GM18873 (cell line): ENCODE measurements at regions not wholly inside any gene's neighbourhood (a gene's known extent, or its start where the extent isn't known, plus 50 kb on each side); places are given as distances from the start of the nearest gene placed in this dataset.
A peak's percentile ranks its signal among the peaks of the same experiment; 100 is the strongest.
"Not testable (repeated sequence)": the region's sequence is repeated elsewhere in the genome, so short reads cannot be mapped to it uniquely, and the experiment has no call there.

Experiments used
- ATAC-seq: cut with Tn5 transposase; IDR thresholded peaks from one replicate; pipeline ENCODE4 v1.9.1; 2021; ENCODE audit warnings: mild to moderate bottlenecking, moderate library complexity, moderate number of reproducible peaks; ENCODE audit not compliant: unreplicated experiment, low FRiP score

DNA sequence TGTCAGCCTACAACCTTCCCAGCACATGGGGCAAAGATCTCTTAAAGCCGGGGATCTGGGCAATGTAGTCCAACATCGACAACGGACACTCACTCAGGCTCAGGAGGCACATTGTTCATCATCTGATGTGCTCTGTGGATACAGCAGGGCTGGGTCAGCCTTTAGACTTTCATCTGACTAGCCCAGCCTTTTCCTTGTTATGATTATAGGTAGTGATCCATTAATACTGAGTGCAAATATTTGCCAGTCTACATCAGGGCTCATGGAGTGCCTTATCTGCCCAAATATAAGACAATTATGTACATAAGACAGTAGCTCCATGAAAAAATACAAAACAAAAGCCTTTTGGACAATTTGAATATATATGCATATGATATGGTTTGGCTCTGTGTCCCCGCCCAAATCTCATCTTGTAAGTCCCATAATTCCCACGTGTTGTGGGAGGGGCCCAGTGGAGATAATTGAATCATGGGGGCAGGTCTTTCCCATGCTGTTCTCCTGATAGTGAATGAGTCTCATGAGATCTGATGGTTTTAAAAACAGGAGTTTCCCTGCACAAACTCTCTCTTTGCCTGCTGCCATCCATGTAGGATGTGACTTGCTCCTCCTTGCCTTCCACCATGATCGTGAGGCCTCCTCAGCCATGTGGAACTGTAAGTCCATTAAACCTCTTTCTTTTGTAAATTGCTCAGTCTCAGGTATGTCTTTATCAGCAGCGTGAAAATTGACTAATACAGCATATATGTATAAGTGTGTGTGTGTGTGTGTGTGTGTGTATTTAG is 248.5 kb upstream of the FOXN3 start:
- ATAC-seq, result not testable (repeated sequence)

DNA sequence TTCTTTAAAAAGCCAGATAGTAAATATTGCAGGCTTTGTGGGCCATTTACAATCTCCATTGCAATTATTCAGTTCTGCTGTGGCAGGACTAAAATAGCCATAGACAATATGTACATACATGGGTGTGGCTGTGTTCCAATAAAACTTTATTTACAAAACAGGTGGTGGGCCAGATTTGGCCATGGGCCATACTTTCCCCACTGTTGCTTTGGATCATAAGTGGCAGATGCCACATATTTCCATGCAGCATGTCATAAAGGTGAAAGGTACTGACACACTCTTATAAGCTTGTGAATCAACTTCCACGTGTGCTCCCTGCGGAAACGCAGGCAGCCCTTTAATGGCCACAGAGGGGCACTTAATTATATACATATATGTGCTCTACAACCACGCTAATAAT is 244.4 kb upstream of the FOXN3 start:
- no peak for ATAC-seq

DNA sequence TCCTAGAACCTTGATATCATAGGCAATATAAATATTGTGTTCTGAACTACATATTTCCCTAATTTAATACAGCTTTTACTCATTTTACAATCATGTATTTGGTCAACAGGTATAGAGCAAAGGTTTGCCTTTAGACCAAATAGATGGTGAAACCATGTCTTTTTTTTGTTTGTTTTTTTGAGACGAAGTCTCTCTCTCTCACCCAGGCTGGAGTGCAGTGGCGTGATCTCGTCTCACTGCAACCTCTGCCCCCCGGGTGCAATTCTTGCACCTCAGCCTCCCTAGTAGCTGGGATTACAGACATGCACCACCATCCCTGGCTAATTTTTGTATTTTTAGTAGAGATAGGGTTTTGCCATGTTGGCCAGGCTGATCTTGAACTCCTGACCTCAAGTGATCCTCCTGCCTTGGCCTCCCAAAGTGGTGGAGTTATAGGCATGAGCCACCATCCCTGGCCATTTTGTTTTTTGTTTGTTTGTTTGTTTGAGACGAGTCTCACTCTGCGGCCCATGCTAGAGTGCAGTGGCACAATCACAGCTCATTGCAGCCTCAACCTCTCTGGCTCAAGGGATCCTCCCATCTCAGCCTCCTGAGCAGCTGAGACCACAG is 243.7 kb upstream of the FOXN3 start:
- not testable (repeated sequence) for ATAC-seq

DNA sequence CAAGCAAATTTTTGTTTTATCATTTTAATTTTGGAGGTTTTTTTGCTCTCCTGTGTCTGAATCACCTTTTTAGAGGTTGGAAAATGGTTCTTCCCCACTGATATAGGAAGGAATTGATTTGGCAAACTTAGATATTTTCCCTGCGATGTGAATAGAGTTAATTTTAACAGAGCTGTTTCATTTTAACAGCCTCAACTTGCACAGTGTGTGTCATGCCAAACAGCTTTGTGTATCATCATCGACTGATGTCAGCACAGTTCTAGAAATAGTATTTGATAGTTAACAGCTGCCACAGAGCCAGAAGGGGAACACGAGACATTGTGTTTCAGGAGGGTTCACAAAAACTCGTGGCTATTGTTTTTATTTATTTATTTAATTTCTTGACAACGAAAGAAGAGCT is 243.1 kb upstream of the FOXN3 start:
- ATAC-seq, result no peak

DNA sequence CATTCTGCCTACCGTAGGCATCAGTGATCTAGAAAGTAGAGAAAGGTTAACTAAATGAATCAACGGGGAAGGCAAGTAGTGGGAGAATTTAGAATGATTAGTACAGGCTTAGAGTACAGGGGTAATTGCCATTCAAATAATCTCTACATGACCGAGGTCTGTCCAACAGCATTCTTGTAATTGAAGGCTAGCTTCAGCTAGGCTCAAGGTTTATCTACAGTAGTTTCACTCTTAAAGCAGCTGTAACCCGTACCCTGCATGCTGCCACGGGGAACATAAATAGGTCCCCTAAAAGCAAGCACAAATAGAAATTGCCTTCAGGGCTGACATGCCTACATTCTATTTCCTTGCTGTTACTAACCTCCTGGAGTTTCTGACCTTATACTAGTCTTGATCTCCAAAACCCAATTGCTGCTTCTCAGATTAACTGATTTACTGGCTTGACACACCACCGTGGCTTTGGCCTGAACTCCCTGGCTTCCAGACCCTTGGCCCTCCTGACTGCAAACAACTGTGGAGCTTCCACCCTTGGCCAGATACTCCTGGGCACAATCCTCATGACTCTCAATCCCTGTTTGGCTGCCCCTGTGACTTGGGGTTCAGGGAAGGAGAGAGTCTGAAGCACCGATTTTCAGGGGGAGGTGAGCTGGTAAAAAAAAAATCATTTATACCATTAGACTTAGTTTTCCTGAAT is 242.1 kb upstream of the FOXN3 start:
- ATAC-seq, result no peak

DNA sequence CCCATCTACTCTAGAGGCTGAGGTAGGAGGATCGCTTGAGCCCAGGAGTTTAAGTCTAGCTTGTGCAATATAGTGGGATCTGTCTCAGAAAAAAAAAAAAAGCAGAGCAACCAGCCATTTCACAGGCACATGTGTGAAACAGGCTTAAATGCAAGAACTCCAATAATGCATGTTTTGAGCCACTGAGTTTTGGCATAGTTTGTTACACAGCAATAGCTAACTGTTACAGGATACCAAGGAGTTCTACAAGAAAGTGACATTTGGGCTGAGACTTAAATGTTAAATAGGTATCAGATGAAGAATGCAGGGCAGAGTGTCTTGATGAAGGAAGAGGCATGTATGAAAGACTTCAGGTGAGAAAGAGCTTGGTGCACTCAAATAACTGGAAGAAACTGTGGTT is 240.0 kb upstream of the FOXN3 start:
- no peak for ATAC-seq

DNA sequence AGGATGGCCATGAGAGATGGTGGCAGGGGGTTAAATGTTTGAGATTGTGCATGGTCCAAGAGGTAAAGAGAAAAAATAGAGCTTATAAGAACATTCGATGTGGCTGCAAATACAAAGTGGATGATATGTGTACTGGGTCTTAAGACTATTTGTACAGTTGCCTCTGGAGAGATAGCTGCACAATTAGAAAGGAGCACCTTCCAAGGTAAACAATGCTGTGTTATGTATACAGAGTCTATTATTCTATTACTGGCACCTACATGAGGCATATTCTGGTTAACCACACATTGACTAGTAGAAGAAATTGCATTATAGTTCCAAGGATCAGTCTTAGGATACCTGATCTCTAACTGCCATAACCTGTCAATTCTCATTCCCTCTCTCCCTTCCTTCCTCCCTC is 238.0 kb upstream of the FOXN3 start:
- no peak for ATAC-seq

DNA sequence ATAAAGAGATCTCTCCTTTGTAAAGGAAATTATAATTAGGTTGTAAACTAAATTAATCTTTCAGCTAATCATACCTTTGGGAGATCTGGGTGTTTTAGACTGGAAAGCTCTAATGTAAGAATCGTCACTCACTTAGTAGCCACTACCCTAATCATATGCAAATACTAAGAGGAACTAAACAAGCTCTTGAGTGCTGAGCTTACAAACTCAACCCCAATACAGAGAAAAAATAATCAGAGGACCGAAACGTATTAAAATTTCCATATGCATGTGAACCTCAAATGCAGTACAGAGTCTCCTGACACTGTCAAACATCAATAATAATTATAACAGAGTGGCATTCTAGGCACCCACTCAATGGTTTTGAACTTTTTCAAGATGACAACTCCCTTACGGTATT is 235.3 kb upstream of the FOXN3 start:
- ATAC-seq, result no peak

DNA sequence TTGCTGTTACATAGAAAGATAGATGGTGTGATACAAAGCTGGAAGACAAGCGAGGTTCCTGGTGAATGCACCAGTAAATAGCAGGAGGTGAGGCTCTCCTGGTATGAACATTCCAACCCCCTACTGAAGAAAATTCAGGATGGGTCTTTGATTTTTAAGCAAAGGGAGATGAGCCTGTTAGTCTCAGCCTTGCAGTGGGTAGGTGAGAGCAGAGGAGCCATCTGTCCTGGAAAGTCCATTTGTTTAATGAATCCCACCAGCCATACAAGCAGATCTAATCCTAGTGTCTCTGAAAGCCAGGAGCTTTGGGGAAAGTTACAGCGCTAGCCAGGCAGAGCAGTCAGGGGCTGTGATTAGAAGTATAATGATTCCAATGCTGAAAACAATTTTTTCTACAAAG is 234.8 kb upstream of the FOXN3 start:
- ATAC-seq, result no peak

DNA sequence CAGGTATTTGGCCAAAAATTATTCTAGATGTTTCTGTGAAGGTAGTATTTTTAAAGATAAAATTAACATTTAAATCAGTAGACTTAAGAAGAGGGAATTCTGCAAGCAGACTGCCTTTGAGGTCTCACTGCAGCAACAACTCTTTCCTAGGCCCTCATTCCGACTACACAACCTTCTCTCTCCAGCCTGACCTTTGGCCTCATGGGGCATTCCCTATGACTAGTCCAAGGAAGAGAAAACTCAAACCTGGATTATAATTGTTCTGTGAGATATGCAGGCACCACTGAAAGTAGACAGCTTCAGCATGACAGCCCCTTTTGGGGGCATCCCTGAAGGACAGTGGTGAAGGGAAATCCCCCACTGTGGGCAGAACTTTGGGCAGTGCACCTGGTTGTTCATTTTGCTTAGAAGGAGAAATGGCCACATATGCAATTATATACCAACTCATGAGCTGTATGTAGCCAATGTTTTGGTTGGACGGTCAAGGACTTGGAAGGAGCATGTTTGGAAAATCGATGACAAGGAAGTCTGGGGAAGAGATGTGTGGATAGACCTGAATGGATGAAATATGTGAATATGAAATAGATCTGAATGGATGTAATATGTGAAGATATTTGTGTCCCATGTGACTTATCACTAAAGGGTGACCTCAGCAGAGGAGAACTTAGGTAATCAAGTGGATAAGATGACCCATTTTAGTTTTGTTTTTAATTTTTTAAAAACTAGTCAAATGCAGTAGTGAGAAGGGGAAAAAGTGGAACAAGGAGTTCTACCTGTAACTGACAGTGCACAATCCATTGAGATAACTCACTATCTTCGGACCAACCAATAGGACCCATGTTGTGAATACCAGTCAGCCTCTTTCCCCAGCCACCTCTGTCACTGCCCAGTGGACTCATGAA is 233.3 kb upstream of the FOXN3 start:
- ATAC-seq, result no peak

DNA sequence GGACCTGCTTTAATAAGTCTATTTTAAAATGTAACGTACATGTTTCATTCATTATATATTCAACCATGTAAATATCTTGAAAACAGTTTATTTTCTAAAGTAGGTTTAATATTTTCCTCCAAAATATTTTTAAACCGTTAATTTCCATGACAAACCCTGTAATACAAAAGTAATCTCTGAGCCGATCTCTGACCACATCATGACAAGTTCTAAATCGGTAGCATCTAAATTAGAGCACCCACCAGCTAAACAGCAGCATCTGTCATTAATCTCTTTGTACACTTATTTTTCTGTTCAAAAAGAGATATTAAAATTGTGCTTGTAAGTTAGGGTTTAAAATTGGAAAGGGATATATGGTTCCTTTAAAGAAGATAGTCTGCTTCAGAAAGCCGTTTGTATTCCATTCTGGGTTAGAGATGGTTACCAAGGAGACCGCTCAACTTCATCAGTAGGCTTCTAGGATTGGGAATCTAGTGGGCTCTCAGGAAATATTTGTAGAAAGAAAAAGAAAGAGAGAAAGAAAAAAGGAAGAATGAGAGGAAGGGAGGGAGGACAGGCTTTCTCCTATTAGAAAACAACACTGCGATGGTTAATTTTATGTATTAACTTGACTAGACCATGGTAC is 232.5 kb upstream of the FOXN3 start:
- no peak for ATAC-seq

DNA sequence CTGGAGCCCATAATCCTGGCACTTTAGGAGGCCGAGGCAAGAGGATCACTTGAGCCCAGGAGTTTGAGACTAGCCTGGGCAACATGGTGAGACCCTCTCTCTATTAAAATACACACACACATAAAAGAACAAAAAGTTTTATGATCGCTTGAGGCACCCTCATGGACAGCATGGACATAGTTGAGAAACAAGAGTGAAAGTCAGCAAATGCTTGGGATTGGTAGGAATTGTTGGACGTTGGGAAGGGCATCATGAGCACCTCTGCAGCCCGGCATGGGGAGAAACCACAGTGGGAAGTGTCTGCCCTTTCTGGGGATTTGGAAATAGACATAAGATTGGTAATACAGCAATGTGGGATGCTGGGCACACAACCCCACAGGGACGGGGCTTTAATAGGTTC is 231.9 kb upstream of the FOXN3 start:
- ATAC-seq, result no peak

DNA sequence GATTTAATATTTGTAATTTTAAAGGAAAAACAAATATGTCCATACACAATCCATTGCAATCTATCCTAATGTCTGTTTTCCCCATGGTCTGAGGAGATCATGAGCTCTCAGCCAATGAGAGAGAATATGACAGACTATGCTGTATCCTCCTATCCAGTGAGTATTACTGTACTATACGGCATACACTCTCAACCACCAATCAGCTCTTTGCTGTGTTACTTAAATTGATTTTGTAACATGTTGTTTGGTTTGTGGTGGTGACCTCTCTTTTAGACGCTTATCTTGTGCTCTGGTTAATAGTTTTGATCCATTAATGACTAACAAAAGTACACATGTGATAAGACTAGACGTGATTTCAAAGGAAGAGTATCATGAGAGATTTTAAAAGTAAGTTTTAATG is 231.5 kb upstream of the FOXN3 start:
- ATAC-seq, result no peak

DNA sequence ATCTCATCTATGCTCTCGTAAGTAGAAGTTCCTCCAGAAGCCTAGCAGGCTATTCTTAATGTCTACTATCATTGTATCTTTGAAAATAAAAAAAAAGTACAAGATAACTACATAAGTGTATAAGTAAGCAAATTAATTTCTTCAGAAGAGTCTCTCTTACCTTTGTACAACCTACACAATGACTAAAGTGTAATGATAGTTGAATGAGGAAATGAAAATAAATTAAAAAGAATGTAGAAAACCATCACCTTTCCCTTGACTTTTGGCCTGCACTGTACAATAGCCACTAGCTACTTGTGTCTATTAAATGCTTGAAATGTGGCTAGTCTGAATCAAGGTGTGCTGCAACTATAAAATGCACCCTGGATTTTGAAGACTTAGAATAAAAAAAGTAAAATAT is 229.9 kb upstream of the FOXN3 start:
- ATAC-seq, result no peak

DNA sequence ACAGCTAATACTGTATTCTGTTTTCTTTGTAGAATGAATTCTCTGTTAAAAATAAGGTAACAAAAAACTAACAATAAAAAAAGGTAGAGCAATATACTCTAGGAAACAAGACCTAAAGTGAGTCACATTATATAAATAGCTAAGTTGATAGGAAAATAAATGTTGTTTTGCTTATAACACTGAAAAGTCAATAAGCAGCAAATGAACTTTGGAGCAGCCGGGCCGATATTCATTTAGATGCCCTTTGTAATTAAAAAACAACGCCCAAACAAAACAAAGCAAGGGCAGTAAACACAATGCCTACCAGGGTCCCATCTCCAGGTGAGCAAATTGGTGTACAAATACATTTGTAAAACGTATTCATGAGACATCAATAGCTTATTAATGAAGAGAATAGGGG is 227.6 kb upstream of the FOXN3 start:
- no peak for ATAC-seq

DNA sequence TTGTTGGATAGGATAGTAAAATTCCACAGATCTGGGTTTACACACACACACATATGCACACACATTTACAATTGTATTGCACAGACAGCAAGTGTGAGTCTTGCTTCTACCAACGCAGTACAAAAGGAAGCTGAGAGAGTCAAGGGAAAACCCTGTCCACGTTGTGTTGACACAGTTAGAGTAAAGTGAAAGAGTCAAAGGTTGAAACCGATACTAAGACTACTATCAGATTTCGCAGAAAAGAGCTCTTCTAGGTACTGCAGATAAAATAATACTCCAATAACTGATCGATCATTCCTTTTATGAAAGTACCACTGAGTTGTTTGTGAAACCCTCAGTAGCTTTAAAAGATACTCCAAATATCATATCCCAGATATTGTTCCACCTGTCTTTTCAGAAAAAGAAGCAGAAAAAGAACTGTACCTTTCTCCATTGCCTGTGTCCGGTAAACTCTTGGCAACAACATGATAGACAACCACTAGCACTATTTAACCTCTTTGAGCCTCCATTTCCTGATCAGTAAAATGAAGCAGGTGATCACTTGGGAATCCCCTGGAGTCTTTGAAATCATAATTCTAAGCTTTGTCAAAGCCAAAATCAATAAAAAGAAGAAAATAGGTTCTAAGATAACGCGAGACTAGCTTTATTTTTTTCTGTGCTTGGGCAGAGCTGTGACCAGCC is 224.6 kb upstream of the FOXN3 start:
- peak; percentile 96 for ATAC-seq

DNA sequence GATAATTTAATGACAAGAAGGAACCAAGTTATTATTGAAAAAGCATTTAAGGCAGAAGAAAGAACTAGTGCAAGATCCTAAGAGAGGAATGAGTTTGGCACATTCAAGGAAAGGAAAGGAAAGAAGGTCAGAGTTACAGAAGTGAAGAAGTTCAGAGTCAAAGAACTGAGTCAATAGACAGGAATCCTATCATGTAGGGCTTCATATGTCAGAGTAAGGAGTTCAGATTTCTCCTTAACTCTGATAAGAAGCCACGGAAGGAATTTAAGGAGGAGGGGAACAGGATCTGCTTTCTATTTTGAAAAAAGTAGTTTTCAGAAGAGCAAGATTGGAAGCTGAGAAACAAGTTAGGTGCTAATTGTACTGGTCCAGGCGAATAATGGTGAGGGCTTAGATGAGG is 223.1 kb upstream of the FOXN3 start:
- ATAC-seq, result no peak

DNA sequence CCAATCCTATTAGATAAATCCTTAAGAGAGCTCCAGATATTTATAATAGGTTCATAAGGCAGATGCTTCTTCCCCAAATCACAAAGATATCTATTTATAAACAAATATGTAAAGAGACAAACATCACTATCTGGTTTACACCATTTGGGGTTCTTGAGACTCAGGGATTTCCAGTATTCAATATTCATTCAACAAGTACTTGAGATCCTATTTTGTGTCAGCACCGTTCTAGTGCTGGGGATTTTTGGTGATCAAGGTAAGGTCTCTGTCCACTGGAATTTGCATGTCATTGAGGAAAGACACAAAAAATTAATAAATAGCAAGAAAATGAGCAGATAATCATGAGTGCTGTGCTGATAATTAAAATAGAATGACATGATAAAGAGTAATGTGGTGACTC is 222.7 kb upstream of the FOXN3 start:
- ATAC-seq, result no peak

DNA sequence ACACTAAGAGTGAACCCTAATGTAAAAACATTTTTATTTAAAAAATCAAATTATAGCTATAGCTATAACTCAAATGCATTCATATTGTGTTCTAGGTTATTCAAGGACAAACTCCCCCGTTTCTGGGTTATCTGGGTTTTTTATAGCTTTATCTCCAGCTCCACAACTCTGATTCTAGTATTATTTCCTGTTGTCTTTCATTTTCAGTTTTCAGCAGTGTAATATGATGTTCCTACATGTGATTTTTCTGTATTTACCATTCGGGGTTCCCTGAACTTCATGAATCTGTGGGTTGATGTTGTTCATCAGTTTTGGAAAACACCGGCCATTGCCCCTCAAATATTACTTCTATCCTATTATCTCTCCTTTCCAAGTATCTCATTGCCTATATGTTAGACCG is 221.9 kb upstream of the FOXN3 start:
- ATAC-seq, result no peak

DNA sequence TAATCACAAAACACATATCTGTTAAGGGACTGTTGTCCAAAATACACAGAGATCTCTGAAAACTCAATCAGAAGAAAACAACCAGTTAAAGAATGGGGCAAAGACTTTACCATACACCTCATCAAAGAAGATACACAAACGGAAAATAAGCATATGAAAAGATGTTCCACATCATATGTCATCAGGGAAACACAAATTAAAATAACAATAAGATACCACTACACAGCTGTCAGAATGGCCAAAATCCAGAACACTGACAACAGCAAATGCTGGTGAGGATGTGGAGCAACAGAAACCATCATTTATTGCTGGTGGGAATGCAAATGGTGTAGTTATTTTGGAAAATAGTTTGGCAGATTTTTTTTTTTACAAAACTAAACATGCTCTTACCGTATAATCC is 220.5 kb upstream of the FOXN3 start:
- ATAC-seq, result no peak
